ENCODE measurements at regions not wholly inside any gene's neighbourhood (a gene's known extent, or its start where the extent isn't known, plus 50 kb on each side); places are given as distances from the start of the nearest gene placed in this dataset.

GRCh38 chr16:52872731-52873130, 180.0 kb downstream of the CHD9NB start:
- DNase-seq: no peak

GRCh38 chr16:52871481-52871880, 181.2 kb downstream of the CHD9NB start:
- no peak for DNase-seq

- DNase-seq: no peak
Measured at GRCh38 chr16:52869243-52869642, 183.5 kb downstream of the CHD9NB start.

- DNase-seq: no peak
Measured at GRCh38 chr16:52863000-52863399, 189.7 kb downstream of the CHD9NB start.

GRCh38 chr16:52861614-52862022, 191.1 kb downstream of the CHD9NB start:
- no peak for DNase-seq

- no peak for DNase-seq
Measured at GRCh38 chr16:52855463-52855862, 197.2 kb downstream of the CHD9NB start.

GRCh38 chr16:52852978-52853377, 199.7 kb downstream of the CHD9NB start:
- no peak for DNase-seq

- DNase-seq: no peak
Measured at GRCh38 chr16:52851211-52851740, 201.4 kb downstream of the CHD9NB start.

- DNase-seq: no peak
Measured at GRCh38 chr16:52843381-52843780, 209.3 kb downstream of the CHD9NB start.

GRCh38 chr16:52837251-52837650, 215.4 kb downstream of the CHD9NB start:
- DNase-seq: no peak

GRCh38 chr16:52834736-52835465, 217.8 kb downstream of the CHD9NB start:
- DNase-seq: no peak

GRCh38 chr16:52832771-52833170, 219.9 kb downstream of the CHD9NB start:
- DNase-seq: no peak

- DNase-seq: no peak
Measured at GRCh38 chr16:52827456-52827855, 225.2 kb downstream of the CHD9NB start.

- no peak for DNase-seq
Measured at GRCh38 chr16:52825892-52826291, 226.8 kb downstream of the CHD9NB start.

- DNase-seq: no peak
Measured at GRCh38 chr16:52819808-52820207, 232.9 kb downstream of the CHD9NB start.

GRCh38 chr16:52819405-52819804, 233.3 kb downstream of the CHD9NB start:
- no peak for DNase-seq

- no peak for DNase-seq
Measured at GRCh38 chr16:52817696-52818095, 235.0 kb downstream of the CHD9NB start.

- DNase-seq: no peak
Measured at GRCh38 chr16:52816993-52817392, 235.7 kb downstream of the CHD9NB start.

- no peak for DNase-seq
Measured at GRCh38 chr16:52812678-52813556, 239.8 kb downstream of the CHD9NB start.

GRCh38 chr16:52805559-52806168, 247.0 kb downstream of the CHD9NB start:
- no peak for DNase-seq

- DNase-seq: no peak
Measured at GRCh38 chr16:52800432-52800831, 252.3 kb downstream of the CHD9NB start.

- no peak for DNase-seq
Measured at GRCh38 chr16:52799149-52799548, 252.2 kb upstream of the TOX3 start.

GRCh38 chr16:52787709-52788108, 240.8 kb upstream of the TOX3 start:
- DNase-seq: no peak

Data from stimulated activated CD8-positive, alpha-beta memory T cell treated with anti-CD3 and anti-CD28 coated beads, Interleukin-4, amount 100 ng/mL, for 48 hours (primary cell).